ENCODE measurements at regions not wholly inside any gene's neighbourhood (a gene's known extent, or its start where the extent isn't known, plus 50 kb on each side); places are given as distances from the start of the nearest gene placed in this dataset.

- no peak overlapping the region for H2AFZ ChIP-seq (ENCODE audit: low read length)
- peaks cover 99% of the 10 kb centered on the region for H3K27me3 ChIP-seq (replicated peaks; ENCODE audit: insufficient read depth, low read length)
- H3K27ac ChIP-seq (ENCODE audit: low read length) = no peak overlapping the region
- H3K4me3 ChIP-seq (ENCODE audit: low read length) = no peak overlapping the region
- H3K9ac ChIP-seq (ENCODE audit: low read length) = no peak overlapping the region
- no peaks in the 10 kb centered on the region for H3K9me3 ChIP-seq (replicated peaks; ENCODE audit: insufficient read depth, low read length)
- H3K79me2 ChIP-seq (ENCODE audit: low read length) = no peaks in the 10 kb centered on the region
- no peaks in the 10 kb centered on the region for H3K36me3 ChIP-seq (replicated peaks; ENCODE audit: insufficient read depth, low read length)
- DNase-seq = no peak
- no peaks in the 10 kb centered on the region for H3K9me2 ChIP-seq (replicated peaks; ENCODE audit: insufficient read depth, low read length)
- no peak overlapping the region for H3K4me2 ChIP-seq (ENCODE audit: low read depth, low read length)
- no peaks in the 10 kb centered on the region for H3F3A ChIP-seq (ENCODE audit: insufficient read depth, low read length)
- H4K20me1 ChIP-seq (ENCODE audit: insufficient read depth, low read length) = no peaks in the 10 kb centered on the region
- no peaks in the 10 kb centered on the region for H3K4me1 ChIP-seq (ENCODE audit: low read length)
- no peak for TF ChIP-seq EZH2 (optimal IDR thresholded peaks at IDR 0.05; ENCODE audit: low read depth, low read length)
- TF ChIP-seq EZH2phosphoT487 (IDR thresholded peaks at IDR 0.05; ENCODE audit: low read length) = no peak
- TF ChIP-seq CTCF (IDR thresholded peaks at IDR 0.05; ENCODE audit: low read length) = no peak
Measured at GRCh38 chr4:3644849-3645627, 112.8 kb upstream of the LRPAP1 start.

GRCh38 chr4:3643518-3644433 is 111.6 kb upstream of the LRPAP1 start:
- DNase-seq = no peak
- H3K36me3 ChIP-seq (replicated peaks; ENCODE audit: insufficient read depth, low read length) = no peaks in the 10 kb centered on the region
- no peak overlapping the region for H3K4me3 ChIP-seq (ENCODE audit: low read length)
- no peaks in the 10 kb centered on the region for H4K20me1 ChIP-seq (ENCODE audit: insufficient read depth, low read length)
- H3K27ac ChIP-seq (ENCODE audit: low read length) = no peak overlapping the region
- no peaks in the 10 kb centered on the region for H3K79me2 ChIP-seq (ENCODE audit: low read length)
- H3K4me1 ChIP-seq (ENCODE audit: low read length) = no peaks in the 10 kb centered on the region
- H3K9ac ChIP-seq (ENCODE audit: low read length) = no peak overlapping the region
- H3K27me3 ChIP-seq (replicated peaks; ENCODE audit: insufficient read depth, low read length) = peaks cover 99% of the 10 kb centered on the region
- no peaks in the 10 kb centered on the region for H3K9me2 ChIP-seq (replicated peaks; ENCODE audit: insufficient read depth, low read length)
- no peaks in the 10 kb centered on the region for H3F3A ChIP-seq (ENCODE audit: insufficient read depth, low read length)
- no peak overlapping the region for H3K4me2 ChIP-seq (ENCODE audit: low read depth, low read length)
- TF ChIP-seq CTCF (IDR thresholded peaks at IDR 0.05; ENCODE audit: low read length) = no peak
- no peak for TF ChIP-seq EZH2 (optimal IDR thresholded peaks at IDR 0.05; ENCODE audit: low read depth, low read length)
- no peak for TF ChIP-seq EZH2phosphoT487 (IDR thresholded peaks at IDR 0.05; ENCODE audit: low read length)
- H2AFZ ChIP-seq (ENCODE audit: low read length) = no peak overlapping the region
- H3K9me3 ChIP-seq (replicated peaks; ENCODE audit: insufficient read depth, low read length) = no peaks in the 10 kb centered on the region

- no peak overlapping the region for H3K4me3 ChIP-seq (ENCODE audit: low read length)
- no peaks in the 10 kb centered on the region for H3K9me2 ChIP-seq (replicated peaks; ENCODE audit: insufficient read depth, low read length)
- no peak overlapping the region for H3K4me2 ChIP-seq (ENCODE audit: low read depth, low read length)
- no peaks in the 10 kb centered on the region for H3K9me3 ChIP-seq (replicated peaks; ENCODE audit: insufficient read depth, low read length)
- DNase-seq = no peak
- no peaks in the 10 kb centered on the region for H3K79me2 ChIP-seq (ENCODE audit: low read length)
- H4K20me1 ChIP-seq (ENCODE audit: insufficient read depth, low read length) = no peaks in the 10 kb centered on the region
- H3K27ac ChIP-seq (ENCODE audit: low read length) = no peak overlapping the region
- H3K9ac ChIP-seq (ENCODE audit: low read length) = no peak overlapping the region
- H2AFZ ChIP-seq (ENCODE audit: low read length) = no peak overlapping the region
- peaks cover 99% of the 10 kb centered on the region for H3K27me3 ChIP-seq (replicated peaks; ENCODE audit: insufficient read depth, low read length)
- TF ChIP-seq CTCF (IDR thresholded peaks at IDR 0.05; ENCODE audit: low read length) (no peak), EZH2phosphoT487 (IDR thresholded peaks at IDR 0.05; ENCODE audit: low read length) (no peak), EZH2 (optimal IDR thresholded peaks at IDR 0.05; ENCODE audit: low read depth, low read length) (no peak)
- H3K4me1 ChIP-seq (ENCODE audit: low read length) = no peaks in the 10 kb centered on the region
- H3K36me3 ChIP-seq (replicated peaks; ENCODE audit: insufficient read depth, low read length) = no peaks in the 10 kb centered on the region
- no peaks in the 10 kb centered on the region for H3F3A ChIP-seq (ENCODE audit: insufficient read depth, low read length)
Measured at GRCh38 chr4:3642806-3643517, 110.7 kb upstream of the LRPAP1 start.
